B cell (primary cell): ENCODE measurements at regions not wholly inside any gene's neighbourhood (a gene's known extent, or its start where the extent isn't known, plus 50 kb on each side); places are given as distances from the start of the nearest gene placed in this dataset.

Experiments used
- ATAC-seq: fragments of 200-7000 bp; cut with Tn5 transposase; one replicate; pipeline ENCODE4 v1.10.0; 2021; ENCODE audit warnings: low read depth, mild to moderate bottlenecking, moderate number of reproducible peaks, moderate library complexity
- CTCF ChIA-PET: fragments of 350-600 bp; sonication (Branson Sonifier 250); formaldehyde crosslinking; loops from one replicate; lab custom pipeline; 2021; ENCODE audit warnings: antibody characterized with exemption, inconsistent platforms; lab: Charles Lee
- POLR2A ChIA-PET: fragments of 350-600 bp; sonication (Branson Sonifier 250); formaldehyde crosslinking; loops from one replicate; lab custom pipeline; 2021; ENCODE audit warnings: antibody characterized with exemption; lab: Charles Lee
- DNase-seq: peaks from one replicate; pipeline ENCODE4 v3.0.0; 2013
- H2AFZ ChIP-seq: 2 replicates; pipeline ENCODE4 v1.6.1; 2012; ENCODE audit warnings: mild to moderate bottlenecking, low read depth, low read length; ENCODE audit not compliant: insufficient read depth, poor library complexity, severe bottlenecking
- H3K27ac ChIP-seq, 2 donors: 1 replicate in 1 of 2; 2 replicates in 1 of 2; pipeline ENCODE4 v1.5.1; 2012 to 2013; ENCODE audit warnings: low read length in 2 of 2, mild to moderate bottlenecking in 2 of 2, moderate library complexity in 1 of 2
- H3K27me3 ChIP-seq, 4 experiments: fragments of 200-600 bp in 1 of 4; sonication (generic) in 1 of 4; replicated peaks in 1 of 4; 1 replicate in 2 of 4; 2 replicates in 2 of 4; pipeline versions ENCODE4 v1.6.1 to v1.7.0; 2013 to 2016; ENCODE audit warnings: low read length in 3 of 4, mild to moderate bottlenecking in 2 of 4, mixed read lengths in 1 of 4, moderate library complexity in 1 of 4; ENCODE audit not compliant: insufficient read depth in 4 of 4, control insufficient read depth in 3 of 4; ENCODE audit errors: control extremely low read depth in 1 of 4
- H3K36me3 ChIP-seq, 2 experiments: replicated peaks in 1 of 2; 1 replicate in 1 of 2; 2 replicates in 1 of 2; pipeline versions ENCODE4 v1.6.1 to v1.7.1; 2013; ENCODE audit warnings: low read length in 1 of 2; ENCODE audit not compliant: insufficient read depth in 2 of 2, control insufficient read depth in 1 of 2; ENCODE audit errors: control extremely low read depth in 1 of 2, extremely low read depth in 1 of 2
- H3K4me1 ChIP-seq, 2 donors: fragments of 200-600 bp in 1 of 2; sonication (generic) in 1 of 2; 1 replicate in 1 of 2; 2 replicates in 1 of 2; pipeline versions ENCODE4 v1.5.1 to v1.6.1; 2013 to 2017; ENCODE audit warnings: low read length in 2 of 2; ENCODE audit not compliant: control insufficient read depth in 2 of 2, insufficient read depth in 2 of 2
- H3K4me2 ChIP-seq: replicated peaks from 2 replicates; pipeline ENCODE3; 2012; ENCODE audit warnings: mild to moderate bottlenecking, low read depth, low read length; ENCODE audit not compliant: poor library complexity, severe bottlenecking
- H3K4me3 ChIP-seq, 5 experiments: fragments of 200-600 bp in 1 of 5; sonication (generic) in 1 of 5; 1 replicate in 3 of 5; 2 replicates in 2 of 5; pipeline versions ENCODE4 v1.5.1 to v1.7.0; 2011 to 2016; ENCODE audit warnings: low read length in 4 of 5, mild to moderate bottlenecking in 4 of 5, low read depth in 2 of 5, control low read depth in 1 of 5, moderate library complexity in 1 of 5; ENCODE audit not compliant: insufficient read depth in 1 of 5; ENCODE audit errors: control extremely low read depth in 1 of 5, extremely low read depth in 1 of 5
- H3K79me2 ChIP-seq: fragments of 200-600 bp; sonication (generic); one replicate; pipeline ENCODE4 v1.6.0; 2016; ENCODE audit warnings: low read length; ENCODE audit not compliant: control insufficient read depth, insufficient read depth
- H3K9ac ChIP-seq: fragments of 200-600 bp; sonication (generic); 2 replicates; pipeline ENCODE4 v1.6.1; 2017; ENCODE audit warnings: mild to moderate bottlenecking, low read length, moderate library complexity
- H3K9me3 ChIP-seq, 3 donors: one replicate each; pipeline versions ENCODE4 v1.6.1 to v1.7.1; 2013; ENCODE audit warnings: low read length in 2 of 3; ENCODE audit not compliant: control insufficient read depth in 2 of 3, insufficient read depth in 1 of 3; ENCODE audit errors: control extremely low read depth in 1 of 3
- H4K20me1 ChIP-seq: 2 replicates; pipeline ENCODE4 v1.6.0; 2012; ENCODE audit warnings: mild to moderate bottlenecking, low read length; ENCODE audit not compliant: insufficient read depth, control insufficient read depth, poor library complexity, severe bottlenecking
- H3K27ac Mint-ChIP-seq: one replicate; pipeline ENCODE4 v1.8.0; 2021; ENCODE audit warnings: mixed read lengths
- H3K27me3 Mint-ChIP-seq: one replicate; pipeline ENCODE4 v1.8.0; 2021; ENCODE audit warnings: mixed read lengths
- H3K4me1 Mint-ChIP-seq: one replicate; pipeline ENCODE4 v1.8.0; 2021; ENCODE audit warnings: mixed read lengths
- H3K4me3 Mint-ChIP-seq: one replicate; pipeline ENCODE4 v1.8.0; 2021; ENCODE audit warnings: mixed read lengths
- H3K9me3 Mint-ChIP-seq: one replicate; pipeline ENCODE4 v1.8.0; 2022; ENCODE audit warnings: mixed read lengths; ENCODE audit not compliant: insufficient read depth
- EZH2 ChIP-seq: IDR thresholded peaks from 2 replicates; pipeline ENCODE4 v1.6.1; 2012; ENCODE audit warnings: borderline replicate concordance, low read depth, mild to moderate bottlenecking, moderate library complexity, low read length; ENCODE audit not compliant: insufficient read depth, poor library complexity, severe bottlenecking
- WGBS: methylation state at CpG from one replicate; pipeline ENCODE4 v1.1.5; 2013; ENCODE audit warnings: missing lambda C conversion rate; ENCODE audit not compliant: insufficient coverage; 5-methylcytosine and 5-hydroxymethylcytosine counted together
- intact Hi-C: fragments of 100-400 bp; cut with micrococcal nuclease; formaldehyde crosslinking; loops from one replicate; pipeline ENCODE4 v1.10.0; 2022
- TF ChIP-seq, protein P1 (sequence below): fragments of 200-600 bp; IDR thresholded peaks from one replicate; pipeline ENCODE4 v1.8.0; 2022; ENCODE audit warnings: antibody characterized with exemption, mild to moderate bottlenecking

GRCh38 chr15:66865622-66866611 is 163.9 kb downstream of the SMAD6 start:
- ATAC-seq (peak; percentile 91), DNase-seq (peak; percentile 95)
- peak overlapping the region; percentile 72 for H3K4me3 Mint-ChIP-seq
- H3K9me3 Mint-ChIP-seq = no peaks in the 10 kb centered on the region
- H2AFZ ChIP-seq = no peak overlapping the region
- H3K9ac ChIP-seq = peak overlapping the region; percentile 35
- no peaks in the 10 kb centered on the region for H3K27me3 Mint-ChIP-seq
- H3K27ac ChIP-seq = peak overlapping the region; percentile 77 to 84
- no peaks in the 10 kb centered on the region for H3K79me2 ChIP-seq
- intact Hi-C loops = loop anchor here (1.0 to 10.0 kb wide), 4 partner anchors 15 to 971 kb away; no protein-coding TSS in a partner anchor
- POLR2A ChIA-PET = interaction anchor here (0.7 kb wide), 2 partner anchors 655 to 1571 kb away, joined by 3 read pairs; partner anchors contain the start of gene C15orf61
- TF ChIP-seq EZH2 = no peak
- TF ChIP-seq, protein P1, sequence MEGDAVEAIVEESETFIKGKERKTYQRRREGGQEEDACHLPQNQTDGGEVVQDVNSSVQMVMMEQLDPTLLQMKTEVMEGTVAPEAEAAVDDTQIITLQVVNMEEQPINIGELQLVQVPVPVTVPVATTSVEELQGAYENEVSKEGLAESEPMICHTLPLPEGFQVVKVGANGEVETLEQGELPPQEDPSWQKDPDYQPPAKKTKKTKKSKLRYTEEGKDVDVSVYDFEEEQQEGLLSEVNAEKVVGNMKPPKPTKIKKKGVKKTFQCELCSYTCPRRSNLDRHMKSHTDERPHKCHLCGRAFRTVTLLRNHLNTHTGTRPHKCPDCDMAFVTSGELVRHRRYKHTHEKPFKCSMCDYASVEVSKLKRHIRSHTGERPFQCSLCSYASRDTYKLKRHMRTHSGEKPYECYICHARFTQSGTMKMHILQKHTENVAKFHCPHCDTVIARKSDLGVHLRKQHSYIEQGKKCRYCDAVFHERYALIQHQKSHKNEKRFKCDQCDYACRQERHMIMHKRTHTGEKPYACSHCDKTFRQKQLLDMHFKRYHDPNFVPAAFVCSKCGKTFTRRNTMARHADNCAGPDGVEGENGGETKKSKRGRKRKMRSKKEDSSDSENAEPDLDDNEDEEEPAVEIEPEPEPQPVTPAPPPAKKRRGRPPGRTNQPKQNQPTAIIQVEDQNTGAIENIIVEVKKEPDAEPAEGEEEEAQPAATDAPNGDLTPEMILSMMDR = no peak
- H3K4me1 Mint-ChIP-seq = peaks cover 53% of the 10 kb centered on the region
- no peaks in the 10 kb centered on the region for H3K36me3 ChIP-seq
- H3K4me1 ChIP-seq = peaks cover 33 to 52% of the 10 kb centered on the region in 2 donors
- H4K20me1 ChIP-seq = no peaks in the 10 kb centered on the region
- H3K9me3 ChIP-seq = peaks cover 0 to 8% (median 0%) of the 10 kb centered on the region in 3 donors
- H3K27ac Mint-ChIP-seq = peak overlapping the region; percentile 92
- peaks cover 0 to under 1% (median 0%) of the 10 kb centered on the region in 4 experiments for H3K27me3 ChIP-seq
- 30% methylated on average over 12 of the region's 15 CpGs for WGBS
- peak overlapping the region; percentile 44 for H3K4me2 ChIP-seq
- H3K4me3 ChIP-seq = peak overlapping the region in 2 of 5 experiments; percentile 9 to 20
- CTCF ChIA-PET = interaction anchor here (1.1 to 4.5 kb wide), 3 partner anchors 15 to 439 kb away, joined by 5 to 34 read pairs (median 12); no protein-coding TSS in a partner anchor
